ENCODE measurements at regions not wholly inside any gene's neighbourhood (a gene's known extent, or its start where the extent isn't known, plus 50 kb on each side); places are given as distances from the start of the nearest gene placed in this dataset.

GRCh38 chr12:59097876-59098275 is 177.6 kb upstream of the LRIG3 start:
- TF ChIP-seq SIN3A (IDR thresholded peaks at IDR 0.05; ENCODE audit: borderline replicate concordance, low read depth, low read length) (no peak), ZBTB49 (CRISPR knock-in tag; IDR thresholded peaks at IDR 0.05; ENCODE audit: borderline replicate concordance) (no peak), MTA1 (CRISPR knock-in tag; IDR thresholded peaks at IDR 0.05; ENCODE audit: borderline replicate concordance) (no peak), E2F5 (CRISPR knock-in tag; conservative IDR thresholded peaks at IDR 0.05) (no peak), CTCF (CRISPR knock-in tag; IDR thresholded peaks at IDR 0.05) (no peak), BHLHE40 (IDR thresholded peaks at IDR 0.05; ENCODE audit: low read length) (no peak), USF2 (IDR thresholded peaks at IDR 0.05; ENCODE audit: low read depth, low read length) (no peak), USF2 (CRISPR knock-in tag; IDR thresholded peaks at IDR 0.05; ENCODE audit: borderline replicate concordance) (no peak), BCLAF1 (IDR thresholded peaks at IDR 0.05) (no peak), ASH2L (IDR thresholded peaks at IDR 0.05; ENCODE audit: insufficient read length, low read depth, low read length) (no peak)

All from HepG2 (cell line).